Activated naive CD8-positive, alpha-beta T cell treated with anti-CD3 and anti-CD28 coated beads, Interleukin-2, amount 50 U/mL, for 24 hours (primary cell): ENCODE measurements at regions not wholly inside any gene's neighbourhood (a gene's known extent, or its start where the extent isn't known, plus 50 kb on each side); places are given as distances from the start of the nearest gene placed in this dataset.

Source experiments
- ATAC-seq: fragments of 150-1000 bp; cut with Tn5 transposase; one replicate; pipeline ENCODE4 v1.10.0; 2021
- DNase-seq: peaks from one replicate; pipeline ENCODE4 v3.0.0; 2021
- H3K27ac Mint-ChIP-seq: one replicate; pipeline ENCODE4 v1.8.0; 2021; ENCODE audit warnings: mild to moderate bottlenecking, mixed read lengths
- H3K27me3 Mint-ChIP-seq: one replicate; pipeline ENCODE4 v1.8.0; 2021; ENCODE audit warnings: mixed read lengths
- H3K36me3 Mint-ChIP-seq: one replicate; pipeline ENCODE4 v1.8.0; 2021; ENCODE audit warnings: low read depth, mixed read lengths
- H3K4me1 Mint-ChIP-seq: one replicate; pipeline ENCODE4 v1.8.0; 2021; ENCODE audit warnings: mixed read lengths
- H3K4me3 Mint-ChIP-seq: one replicate; pipeline ENCODE4 v1.8.0; 2021; ENCODE audit warnings: mild to moderate bottlenecking, moderate library complexity, mixed read lengths
- H3K9me3 Mint-ChIP-seq: one replicate; pipeline ENCODE4 v1.8.0; 2021; ENCODE audit warnings: mixed read lengths

DNA sequence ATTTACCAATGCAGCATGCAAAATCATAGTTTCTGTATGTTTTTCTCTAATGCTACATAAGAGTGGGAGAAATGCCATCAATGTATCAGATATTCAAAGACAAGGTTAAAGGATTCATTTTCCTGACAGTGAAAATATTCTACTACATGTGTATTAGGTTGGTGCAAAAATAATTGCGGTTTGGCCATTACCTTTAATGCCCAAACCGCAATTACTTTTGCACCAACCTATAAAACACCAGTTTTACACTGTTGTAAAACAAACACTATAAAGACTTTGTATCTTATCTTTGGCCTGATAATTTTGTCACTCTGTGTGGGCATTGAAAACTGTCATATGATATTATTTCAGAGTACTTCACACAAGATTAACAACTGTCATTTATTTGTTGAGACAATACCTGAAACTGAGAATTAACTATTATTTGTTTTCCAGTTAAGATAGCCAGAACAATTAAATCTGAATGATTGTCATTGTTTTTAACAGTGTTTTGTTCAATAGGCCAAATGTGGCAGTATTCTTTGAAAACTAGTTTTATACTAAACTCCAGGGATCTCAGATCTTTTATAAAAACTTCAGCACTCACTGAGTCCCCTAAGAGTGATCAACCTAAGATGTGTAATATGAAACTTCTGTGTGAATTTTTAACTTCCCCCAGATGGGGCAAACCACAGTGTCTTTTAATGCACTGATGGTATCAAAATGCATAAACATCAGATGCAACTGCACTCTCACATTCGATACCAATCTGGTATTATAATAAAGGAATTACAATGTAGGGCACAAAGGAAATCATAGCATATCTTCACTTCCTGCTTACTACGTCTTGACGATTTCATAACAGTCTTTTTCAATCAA, 53.8 kb upstream of the FBN2 start:
- H3K36me3 Mint-ChIP-seq, result no peaks in the 10 kb centered on the region
- DNase-seq (no peak), ATAC-seq (no peak)
- H3K27ac Mint-ChIP-seq, result no peak overlapping the region
- no peaks in the 10 kb centered on the region for H3K4me1 Mint-ChIP-seq
- H3K9me3 Mint-ChIP-seq, result peaks cover 7% of the 10 kb centered on the region
- no peak overlapping the region for H3K4me3 Mint-ChIP-seq
- no peaks in the 10 kb centered on the region for H3K27me3 Mint-ChIP-seq

DNA sequence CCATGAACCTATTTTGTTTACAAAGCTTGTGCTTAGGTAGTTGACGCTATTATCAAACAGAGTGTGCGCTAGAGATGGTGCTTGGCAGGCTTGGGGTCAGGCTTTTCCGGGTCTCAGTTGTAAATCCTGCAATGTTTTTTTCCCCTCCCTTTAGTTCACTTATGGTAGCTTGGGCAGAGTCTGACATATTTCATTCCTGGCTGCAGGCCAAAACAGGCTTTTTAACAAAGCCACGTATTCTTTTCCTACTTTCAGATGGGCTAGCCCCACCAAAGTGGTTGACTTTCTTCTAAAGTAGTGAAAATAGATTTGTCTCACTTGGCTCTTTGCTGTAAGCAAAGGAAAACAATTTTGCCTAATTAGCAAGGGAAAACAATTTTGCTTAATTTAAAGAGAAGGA, 58.0 kb upstream of the FBN2 start:
- Mint-ChIP-seq H3K4me3 (no peak overlapping the region), H3K27ac (no peak overlapping the region), H3K9me3 (peaks cover 3% of the 10 kb centered on the region), H3K4me1 (no peaks in the 10 kb centered on the region), H3K36me3 (no peaks in the 10 kb centered on the region), H3K27me3 (no peaks in the 10 kb centered on the region)
- no peak for DNase-seq
- no peak for ATAC-seq

GRCh38 chr5:128597156-128597555, 59.1 kb upstream of the FBN2 start:
- Mint-ChIP-seq H3K27ac (no peak overlapping the region), H3K4me1 (no peaks in the 10 kb centered on the region), H3K36me3 (no peaks in the 10 kb centered on the region), H3K9me3 (no peaks in the 10 kb centered on the region), H3K4me3 (no peak overlapping the region), H3K27me3 (no peaks in the 10 kb centered on the region)
- no peak for ATAC-seq
- DNase-seq, result no peak

DNA sequence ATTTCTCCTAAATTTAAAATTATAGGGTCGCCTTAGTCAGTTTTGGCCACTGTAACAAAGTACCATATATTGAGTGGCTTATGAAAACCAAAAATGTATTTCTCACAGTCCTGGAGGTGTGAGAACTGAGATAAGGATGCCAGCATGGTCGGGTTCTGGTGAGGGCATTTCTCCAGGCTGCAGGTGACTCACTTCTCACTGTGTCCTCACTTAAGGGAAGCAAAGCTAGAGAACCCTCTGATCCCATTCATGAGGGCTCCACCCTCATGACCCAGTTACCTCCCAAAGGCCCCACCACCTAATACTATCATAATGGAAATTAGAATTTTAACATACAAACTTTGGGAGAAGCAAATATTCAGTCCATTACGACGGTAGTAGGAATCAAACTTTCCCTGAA, 75.1 kb upstream of the FBN2 start:
- Mint-ChIP-seq H3K4me3 (no peak overlapping the region), H3K27me3 (no peaks in the 10 kb centered on the region), H3K4me1 (no peaks in the 10 kb centered on the region), H3K36me3 (no peaks in the 10 kb centered on the region), H3K9me3 (peaks cover 10% of the 10 kb centered on the region), H3K27ac (no peak overlapping the region)
- ATAC-seq, result no peak
- DNase-seq, result no peak

GRCh38 chr5:128613766-128614165, 75.7 kb upstream of the FBN2 start:
- no peaks in the 10 kb centered on the region for H3K36me3 Mint-ChIP-seq
- H3K27ac Mint-ChIP-seq, result no peak overlapping the region
- H3K4me1 Mint-ChIP-seq, result no peaks in the 10 kb centered on the region
- no peak for DNase-seq
- peaks cover 9% of the 10 kb centered on the region for H3K9me3 Mint-ChIP-seq
- no peak overlapping the region for H3K4me3 Mint-ChIP-seq
- ATAC-seq, result no peak
- no peaks in the 10 kb centered on the region for H3K27me3 Mint-ChIP-seq

GRCh38 chr5:128615578-128615977, 77.5 kb upstream of the FBN2 start:
- Mint-ChIP-seq H3K27me3 (no peaks in the 10 kb centered on the region), H3K9me3 (peaks cover 1% of the 10 kb centered on the region), H3K27ac (no peak overlapping the region), H3K36me3 (no peaks in the 10 kb centered on the region), H3K4me1 (no peaks in the 10 kb centered on the region), H3K4me3 (no peak overlapping the region)
- ATAC-seq, result no peak
- no peak for DNase-seq

DNA sequence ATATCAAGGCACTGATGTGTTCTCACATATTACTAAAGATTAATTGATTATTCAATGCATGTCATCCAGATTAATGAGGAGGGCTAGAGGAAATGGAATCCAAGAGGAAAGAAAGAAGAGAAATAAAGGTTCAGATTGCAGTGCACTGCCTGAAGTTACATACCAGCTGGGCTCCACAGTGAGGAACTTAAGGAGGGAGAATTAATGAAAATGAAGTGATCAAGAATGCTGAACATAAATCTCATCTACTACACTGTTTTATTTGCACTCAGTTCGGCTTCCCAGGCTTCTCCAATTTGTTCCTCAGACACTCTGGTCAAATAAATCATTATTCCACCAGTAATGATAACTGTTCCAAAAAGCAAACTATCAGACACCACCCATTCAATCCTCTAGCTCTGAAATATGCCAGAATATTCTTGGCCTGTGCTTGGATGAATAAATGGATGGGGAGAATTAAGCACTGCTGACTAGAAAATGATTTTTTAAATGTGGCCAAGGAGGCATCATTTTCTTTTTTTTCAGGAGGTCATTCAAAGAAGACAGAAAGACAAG, 88.6 kb upstream of the FBN2 start:
- Mint-ChIP-seq H3K36me3 (no peaks in the 10 kb centered on the region), H3K27me3 (no peaks in the 10 kb centered on the region), H3K9me3 (peaks cover 3% of the 10 kb centered on the region), H3K27ac (no peak overlapping the region), H3K4me1 (no peaks in the 10 kb centered on the region), H3K4me3 (no peak overlapping the region)
- ATAC-seq, result no peak
- no peak for DNase-seq

DNA sequence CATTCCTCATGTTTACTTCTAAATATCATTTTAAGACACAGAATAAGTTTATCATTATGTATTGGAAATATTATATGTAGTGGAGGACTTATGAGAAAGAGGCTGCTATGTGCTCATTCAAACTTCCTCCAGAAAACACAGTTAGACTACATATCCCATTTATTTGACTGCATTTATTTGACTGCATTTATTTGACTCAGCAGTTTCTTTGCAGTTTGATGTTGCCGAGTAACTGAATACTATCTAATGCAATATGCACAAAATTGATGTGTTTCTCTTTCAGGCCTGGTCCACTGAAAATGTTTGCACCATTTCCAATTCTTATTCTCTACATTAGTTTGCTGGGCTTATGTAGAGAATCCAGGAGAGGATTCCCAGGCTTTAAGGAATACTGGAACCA, 89.9 kb upstream of the FBN2 start:
- no peak for DNase-seq
- no peaks in the 10 kb centered on the region for H3K36me3 Mint-ChIP-seq
- no peaks in the 10 kb centered on the region for H3K4me1 Mint-ChIP-seq
- no peaks in the 10 kb centered on the region for H3K27me3 Mint-ChIP-seq
- H3K27ac Mint-ChIP-seq, result no peak overlapping the region
- ATAC-seq, result no peak
- H3K4me3 Mint-ChIP-seq, result no peak overlapping the region
- peaks cover 3% of the 10 kb centered on the region for H3K9me3 Mint-ChIP-seq

DNA sequence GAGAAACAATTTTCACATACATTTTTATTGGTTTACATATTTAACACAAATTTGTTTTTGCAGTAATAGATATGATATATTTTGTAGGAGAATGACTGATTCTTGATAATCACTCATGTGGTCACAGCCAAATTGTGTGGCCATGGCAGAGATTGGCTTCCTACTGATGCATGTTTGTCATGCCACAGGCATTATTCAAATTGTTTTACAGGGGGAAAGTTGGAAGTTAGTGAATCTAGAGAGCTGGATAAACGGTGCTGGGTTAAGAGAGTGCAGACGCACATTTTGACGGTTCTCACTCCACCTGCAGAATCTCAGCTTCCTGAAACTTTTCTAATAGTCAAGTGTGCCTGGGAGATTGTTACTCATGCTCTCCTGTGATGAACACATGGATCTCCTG, 91.1 kb upstream of the FBN2 start:
- no peak overlapping the region for H3K4me3 Mint-ChIP-seq
- DNase-seq, result no peak
- H3K4me1 Mint-ChIP-seq, result no peaks in the 10 kb centered on the region
- H3K9me3 Mint-ChIP-seq, result peaks cover 3% of the 10 kb centered on the region
- H3K27ac Mint-ChIP-seq, result no peak overlapping the region
- no peaks in the 10 kb centered on the region for H3K27me3 Mint-ChIP-seq
- ATAC-seq, result no peak
- no peaks in the 10 kb centered on the region for H3K36me3 Mint-ChIP-seq

DNA sequence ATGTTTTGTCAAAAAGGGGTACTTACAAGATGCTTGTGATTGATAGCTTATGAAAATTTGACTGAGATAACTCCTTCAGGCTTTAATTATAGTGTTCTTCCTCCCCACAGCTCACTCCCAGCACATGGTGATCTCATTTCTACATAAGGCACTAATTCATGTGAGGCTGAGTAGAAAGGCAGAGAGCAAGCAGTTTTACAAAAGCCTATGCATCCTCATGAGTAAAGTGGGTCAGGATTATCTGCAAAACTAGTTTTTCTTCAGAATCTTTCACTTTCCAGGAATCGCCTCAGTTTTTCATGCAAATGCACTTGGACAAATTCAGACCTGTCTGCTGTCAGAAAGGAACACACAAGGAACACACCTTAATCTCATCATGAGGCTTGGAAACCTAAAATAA, 92.1 kb upstream of the FBN2 start:
- ATAC-seq (no peak), DNase-seq (no peak)
- peaks cover 3% of the 10 kb centered on the region for H3K9me3 Mint-ChIP-seq
- H3K4me3 Mint-ChIP-seq, result no peak overlapping the region
- no peaks in the 10 kb centered on the region for H3K36me3 Mint-ChIP-seq
- no peaks in the 10 kb centered on the region for H3K4me1 Mint-ChIP-seq
- no peaks in the 10 kb centered on the region for H3K27me3 Mint-ChIP-seq
- no peak overlapping the region for H3K27ac Mint-ChIP-seq

- no peak for DNase-seq
- H3K36me3 Mint-ChIP-seq, result no peaks in the 10 kb centered on the region
- no peaks in the 10 kb centered on the region for H3K27me3 Mint-ChIP-seq
- no peaks in the 10 kb centered on the region for H3K4me1 Mint-ChIP-seq
- no peak overlapping the region for H3K4me3 Mint-ChIP-seq
- peaks cover 3% of the 10 kb centered on the region for H3K9me3 Mint-ChIP-seq
- no peak for ATAC-seq
- no peak overlapping the region for H3K27ac Mint-ChIP-seq
These were observed 93.7 kb upstream of the FBN2 start for GRCh38 chr5:128631771-128632170.

- no peak for DNase-seq
- peaks cover 3% of the 10 kb centered on the region for H3K9me3 Mint-ChIP-seq
- H3K4me3 Mint-ChIP-seq, result no peak overlapping the region
- ATAC-seq, result no peak
- no peaks in the 10 kb centered on the region for H3K27me3 Mint-ChIP-seq
- H3K36me3 Mint-ChIP-seq, result no peaks in the 10 kb centered on the region
- no peaks in the 10 kb centered on the region for H3K4me1 Mint-ChIP-seq
- no peak overlapping the region for H3K27ac Mint-ChIP-seq
These were observed 94.2 kb upstream of the FBN2 start for GRCh38 chr5:128632264-128632663.

GRCh38 chr5:128633901-128634300, 95.9 kb upstream of the FBN2 start:
- H3K36me3 Mint-ChIP-seq, result no peaks in the 10 kb centered on the region
- DNase-seq, result no peak
- H3K4me3 Mint-ChIP-seq, result no peak overlapping the region
- peaks cover 3% of the 10 kb centered on the region for H3K9me3 Mint-ChIP-seq
- H3K27me3 Mint-ChIP-seq, result no peaks in the 10 kb centered on the region
- ATAC-seq, result no peak
- H3K27ac Mint-ChIP-seq, result no peak overlapping the region
- no peaks in the 10 kb centered on the region for H3K4me1 Mint-ChIP-seq

DNA sequence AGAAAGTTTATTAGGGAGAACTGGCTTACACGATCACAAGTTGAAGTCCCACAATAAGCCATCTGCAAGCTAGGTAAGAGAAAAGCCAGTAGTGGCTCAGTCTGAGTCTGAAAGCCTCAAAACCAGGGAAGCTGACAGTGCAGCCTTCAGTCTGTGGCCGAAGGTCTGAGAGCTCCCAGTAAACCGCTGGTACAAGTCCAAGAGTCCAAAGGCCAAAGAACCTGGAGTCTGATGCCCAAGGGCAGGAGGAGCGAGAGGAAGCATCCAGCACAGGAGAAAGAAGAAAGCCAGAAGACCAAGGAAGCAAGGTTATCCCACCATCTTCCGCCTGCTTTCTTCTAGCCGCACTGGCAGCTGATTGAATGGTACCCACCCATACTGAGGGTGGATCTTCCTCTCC, 97.3 kb upstream of the FBN2 start:
- no peak overlapping the region for H3K27ac Mint-ChIP-seq
- no peaks in the 10 kb centered on the region for H3K36me3 Mint-ChIP-seq
- no peaks in the 10 kb centered on the region for H3K4me1 Mint-ChIP-seq
- no peaks in the 10 kb centered on the region for H3K9me3 Mint-ChIP-seq
- DNase-seq (no peak), ATAC-seq (no peak)
- H3K27me3 Mint-ChIP-seq, result no peaks in the 10 kb centered on the region
- no peak overlapping the region for H3K4me3 Mint-ChIP-seq

- DNase-seq (no peak), ATAC-seq (no peak)
- H3K36me3 Mint-ChIP-seq, result no peaks in the 10 kb centered on the region
- no peak overlapping the region for H3K4me3 Mint-ChIP-seq
- H3K27me3 Mint-ChIP-seq, result no peaks in the 10 kb centered on the region
- H3K9me3 Mint-ChIP-seq, result no peaks in the 10 kb centered on the region
- H3K27ac Mint-ChIP-seq, result no peak overlapping the region
- no peaks in the 10 kb centered on the region for H3K4me1 Mint-ChIP-seq
These were observed 98.3 kb upstream of the FBN2 start for GRCh38 chr5:128636361-128636760.

DNA sequence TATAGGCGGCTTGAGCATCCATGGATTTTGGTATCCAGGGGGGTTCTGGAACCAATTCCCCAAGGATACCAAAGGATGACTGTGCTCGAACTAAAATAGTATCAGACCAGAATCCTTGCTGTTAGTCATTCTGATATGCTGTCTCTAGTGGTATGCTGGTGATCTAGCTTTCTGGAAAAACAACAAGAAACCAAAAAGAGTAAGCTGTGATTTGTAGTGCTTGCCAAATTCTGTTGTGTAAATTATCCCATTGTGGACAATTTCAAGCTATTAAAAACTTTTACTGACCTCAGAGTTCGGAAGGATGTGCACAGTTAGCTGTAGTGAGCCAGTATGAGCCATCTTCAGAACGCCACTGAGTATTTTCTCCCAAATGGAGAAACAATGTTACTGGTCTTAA, 99.0 kb upstream of the FBN2 start:
- H3K27ac Mint-ChIP-seq, result no peak overlapping the region
- H3K4me3 Mint-ChIP-seq, result no peak overlapping the region
- no peaks in the 10 kb centered on the region for H3K9me3 Mint-ChIP-seq
- H3K4me1 Mint-ChIP-seq, result no peaks in the 10 kb centered on the region
- ATAC-seq, result no peak
- H3K27me3 Mint-ChIP-seq, result no peaks in the 10 kb centered on the region
- no peaks in the 10 kb centered on the region for H3K36me3 Mint-ChIP-seq
- DNase-seq, result no peak
